KMS-11 (cell line): ENCODE measurements at regions not wholly inside any gene's neighbourhood (a gene's known extent, or its start where the extent isn't known, plus 50 kb on each side); places are given as distances from the start of the nearest gene placed in this dataset.

Experiments used
- H2AFZ ChIP-seq: fragments of 200-600 bp; sonication (generic); 2 replicates; pipeline ENCODE4 v1.6.1; 2016; ENCODE audit warnings: antibody characterized with exemption, mixed run types, low read depth
- H3K27ac ChIP-seq: fragments of 200-600 bp; sonication (generic); 2 replicates; pipeline ENCODE4 v1.6.1; 2016; ENCODE audit warnings: mild to moderate bottlenecking, mixed run types
- H3K27me3 ChIP-seq: fragments of 200-600 bp; sonication (generic); 2 replicates; pipeline ENCODE4 v1.6.1; 2017; ENCODE audit warnings: mild to moderate bottlenecking, low read depth, mixed run types, moderate library complexity; ENCODE audit not compliant: insufficient read depth
- H3K36me3 ChIP-seq: fragments of 200-600 bp; sonication (generic); 2 replicates; pipeline ENCODE4 v1.6.1; 2017; ENCODE audit warnings: mild to moderate bottlenecking, mixed run types; ENCODE audit not compliant: insufficient read depth
- H3K4me1 ChIP-seq: fragments of 200-600 bp; sonication (generic); 2 replicates; pipeline ENCODE4 v1.6.1; 2016; ENCODE audit warnings: mild to moderate bottlenecking, low read depth, mixed run types; ENCODE audit not compliant: poor library complexity, severe bottlenecking
- H3K4me2 ChIP-seq: fragments of 200-600 bp; sonication (generic); 2 replicates; pipeline ENCODE4 v1.7.0; 2016; ENCODE audit warnings: mild to moderate bottlenecking, mixed run types
- H3K4me3 ChIP-seq: fragments of 200-600 bp; sonication (generic); IDR thresholded peaks from 2 replicates; pipeline ENCODE4 v1.6.1; 2017; ENCODE audit warnings: low read depth, low read length, mixed read lengths; ENCODE audit not compliant: insufficient read depth
- H3K79me2 ChIP-seq: fragments of 200-600 bp; sonication (generic); 2 replicates; pipeline ENCODE4 v1.6.1; 2016; ENCODE audit warnings: low read depth, mixed run types; ENCODE audit not compliant: insufficient read depth
- H3K9ac ChIP-seq: fragments of 200-600 bp; sonication (generic); 2 replicates; pipeline ENCODE4 v1.6.1; 2016; ENCODE audit warnings: mild to moderate bottlenecking, mixed run types
- H4K20me1 ChIP-seq: fragments of 200-600 bp; sonication (generic); 2 replicates; pipeline ENCODE4 v1.6.1; 2016; ENCODE audit warnings: mild to moderate bottlenecking, mixed run types; ENCODE audit not compliant: insufficient read depth
- CTCF ChIP-seq: fragments of 200-600 bp; sonication (generic); conservative IDR thresholded peaks from 2 replicates; pipeline ENCODE4 v1.6.1; 2017; ENCODE audit warnings: low read depth, mild to moderate bottlenecking, antibody characterized with exemption, low read length, moderate library complexity, mixed read lengths

- no peaks in the 10 kb centered on the region for H3K36me3 ChIP-seq
- no peaks in the 10 kb centered on the region for H3K27me3 ChIP-seq
- no peaks in the 10 kb centered on the region for H3K79me2 ChIP-seq
- H2AFZ ChIP-seq: no peak overlapping the region
- H3K4me1 ChIP-seq: no peaks in the 10 kb centered on the region
- TF ChIP-seq CTCF: no peak
- H3K4me3 ChIP-seq: no peak overlapping the region
- no peak overlapping the region for H3K27ac ChIP-seq
- no peak overlapping the region for H3K9ac ChIP-seq
- H4K20me1 ChIP-seq: no peaks in the 10 kb centered on the region
- no peak overlapping the region for H3K4me2 ChIP-seq
Observed at GRCh38 chr6:112906726-112907125, 559.6 kb downstream of the RFPL4B start.

GRCh38 chr6:112909781-112910180 lies 562.7 kb downstream of the RFPL4B start:
- Histone ChIP-seq H3K4me1 (no peaks in the 10 kb centered on the region), H3K27me3 (no peaks in the 10 kb centered on the region), H3K4me3 (no peak overlapping the region), H3K79me2 (no peaks in the 10 kb centered on the region), H4K20me1 (no peaks in the 10 kb centered on the region), H3K36me3 (no peaks in the 10 kb centered on the region), H3K27ac (no peak overlapping the region), H3K4me2 (no peak overlapping the region), H2AFZ (no peak overlapping the region), H3K9ac (no peak overlapping the region)
- no peak for TF ChIP-seq CTCF

GRCh38 chr6:112910256-112910655 lies 563.1 kb downstream of the RFPL4B start:
- Histone ChIP-seq H3K36me3 (no peaks in the 10 kb centered on the region), H4K20me1 (no peaks in the 10 kb centered on the region), H2AFZ (no peak overlapping the region), H3K4me2 (no peak overlapping the region), H3K27me3 (no peaks in the 10 kb centered on the region), H3K9ac (no peak overlapping the region), H3K79me2 (no peaks in the 10 kb centered on the region), H3K27ac (no peak overlapping the region), H3K4me1 (no peaks in the 10 kb centered on the region), H3K4me3 (no peak overlapping the region)
- TF ChIP-seq CTCF: no peak

- Histone ChIP-seq H3K79me2 (no peaks in the 10 kb centered on the region), H3K36me3 (no peaks in the 10 kb centered on the region), H3K27ac (no peak overlapping the region), H3K9ac (no peak overlapping the region), H3K4me1 (no peaks in the 10 kb centered on the region), H3K4me2 (no peak overlapping the region), H2AFZ (no peak overlapping the region), H3K4me3 (no peak overlapping the region), H3K27me3 (no peaks in the 10 kb centered on the region), H4K20me1 (no peaks in the 10 kb centered on the region)
- TF ChIP-seq CTCF: no peak
Observed at GRCh38 chr6:112911959-112912358, 564.8 kb downstream of the RFPL4B start.
